Gastroesophageal sphincter (tissue), 3 donors: ENCODE measurements at regions not wholly inside any gene's neighbourhood (a gene's known extent, or its start where the extent isn't known, plus 50 kb on each side); places are given as distances from the start of the nearest gene placed in this dataset.

Source experiments
- EP300 ChIP-seq: sonication (generic); formaldehyde crosslinking; IDR thresholded peaks from one replicate; pipeline ENCODE4 v1.6.1; 2017; ENCODE audit warnings: antibody characterized with exemption, mild to moderate bottlenecking
- POLR2A ChIP-seq, 2 donors: fragments of 450-650 bp; IDR thresholded peaks; one replicate each; pipeline ENCODE4 v1.6.1; 2017; ENCODE audit warnings: antibody characterized with exemption in 2 of 2, mild to moderate bottlenecking in 2 of 2, moderate library complexity in 1 of 2
- TF ChIP-seq, protein P1 (sequence below), 4 experiments: fragments of 200-600 bp in 2 of 4; fragments of 450-650 bp in 2 of 4; sonication (generic) in 1 of 4; IDR thresholded peaks; one replicate each; pipeline ENCODE4 v1.5.1; 2017 to 2019; ENCODE audit warnings: antibody characterized with exemption in 4 of 4, mild to moderate bottlenecking in 2 of 4, moderate library complexity in 2 of 4

DNA sequence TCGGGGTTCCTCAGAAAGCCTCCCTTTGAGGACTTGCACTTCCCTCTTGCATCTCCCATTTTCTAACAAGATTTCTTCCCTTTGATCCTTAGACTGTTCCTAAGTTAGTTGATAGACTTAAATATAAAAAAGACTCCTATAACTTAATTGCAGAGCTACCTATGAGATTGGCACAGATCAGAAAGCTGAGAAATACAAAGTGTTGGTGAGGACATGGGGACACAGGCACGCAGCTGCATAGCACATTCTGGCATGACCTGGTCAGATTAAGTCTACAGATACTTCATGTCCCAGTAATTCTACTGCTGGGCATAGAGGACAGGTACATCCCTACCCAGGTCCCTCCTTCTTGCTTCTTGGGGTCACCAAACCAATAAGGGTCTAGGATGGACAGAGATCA, 141.7 kb upstream of the LHX5 start:
- TF ChIP-seq, protein P1, sequence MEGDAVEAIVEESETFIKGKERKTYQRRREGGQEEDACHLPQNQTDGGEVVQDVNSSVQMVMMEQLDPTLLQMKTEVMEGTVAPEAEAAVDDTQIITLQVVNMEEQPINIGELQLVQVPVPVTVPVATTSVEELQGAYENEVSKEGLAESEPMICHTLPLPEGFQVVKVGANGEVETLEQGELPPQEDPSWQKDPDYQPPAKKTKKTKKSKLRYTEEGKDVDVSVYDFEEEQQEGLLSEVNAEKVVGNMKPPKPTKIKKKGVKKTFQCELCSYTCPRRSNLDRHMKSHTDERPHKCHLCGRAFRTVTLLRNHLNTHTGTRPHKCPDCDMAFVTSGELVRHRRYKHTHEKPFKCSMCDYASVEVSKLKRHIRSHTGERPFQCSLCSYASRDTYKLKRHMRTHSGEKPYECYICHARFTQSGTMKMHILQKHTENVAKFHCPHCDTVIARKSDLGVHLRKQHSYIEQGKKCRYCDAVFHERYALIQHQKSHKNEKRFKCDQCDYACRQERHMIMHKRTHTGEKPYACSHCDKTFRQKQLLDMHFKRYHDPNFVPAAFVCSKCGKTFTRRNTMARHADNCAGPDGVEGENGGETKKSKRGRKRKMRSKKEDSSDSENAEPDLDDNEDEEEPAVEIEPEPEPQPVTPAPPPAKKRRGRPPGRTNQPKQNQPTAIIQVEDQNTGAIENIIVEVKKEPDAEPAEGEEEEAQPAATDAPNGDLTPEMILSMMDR (IDR thresholded peaks at IDR 0.05): no peak
- TF ChIP-seq POLR2A (IDR thresholded peaks at IDR 0.05) (no peak), EP300 (no peak)
